Activated CD4-positive, alpha-beta T cell treated with anti-CD3 and anti-CD28 coated beads, Interleukin-2, amount 50 U/mL, for 1 hour (primary cell): ENCODE measurements at regions not wholly inside any gene's neighbourhood (a gene's known extent, or its start where the extent isn't known, plus 50 kb on each side); places are given as distances from the start of the nearest gene placed in this dataset.
"Not testable (repeated sequence)": the region's sequence is repeated elsewhere in the genome, so short reads cannot be mapped to it uniquely, and the experiment has no call there.

Experiments used
- DNase-seq: peaks from one replicate; pipeline ENCODE4 v3.0.0-alpha.2; 2020

- DNase-seq, result not testable (repeated sequence)
Measured at GRCh38 chr9:42239445-42240260, 56.2 kb downstream of the SPATA31A6 start.

- DNase-seq, result not testable (repeated sequence)
Measured at GRCh38 chr9:42240261-42240579, 56.8 kb downstream of the SPATA31A6 start.

GRCh38 chr9:42243211-42243610 is 59.8 kb downstream of the SPATA31A6 start:
- DNase-seq, result not testable (repeated sequence)

- DNase-seq, result not testable (repeated sequence)
Measured at GRCh38 chr9:42243822-42244221, 60.4 kb downstream of the SPATA31A6 start.

GRCh38 chr9:42268729-42269128 is 85.3 kb downstream of the SPATA31A6 start:
- DNase-seq, result not testable (repeated sequence)

- DNase-seq, result not testable (repeated sequence)
Measured at GRCh38 chr9:42269171-42269570, 85.7 kb downstream of the SPATA31A6 start.

- DNase-seq, result not testable (repeated sequence)
Measured at GRCh38 chr9:42273191-42273590, 89.7 kb downstream of the SPATA31A6 start.

GRCh38 chr9:42275141-42275540 is 91.7 kb downstream of the SPATA31A6 start:
- DNase-seq, result no peak

- not testable (repeated sequence) for DNase-seq
Measured at GRCh38 chr9:42282531-42283178, 99.2 kb downstream of the SPATA31A6 start.

GRCh38 chr9:42283179-42283543 is 99.7 kb downstream of the SPATA31A6 start:
- not testable (repeated sequence) for DNase-seq

- not testable (repeated sequence) for DNase-seq
Measured at GRCh38 chr9:42286145-42286845, 102.8 kb downstream of the SPATA31A6 start.

GRCh38 chr9:42288002-42288864 is 104.8 kb downstream of the SPATA31A6 start:
- not testable (repeated sequence) for DNase-seq

GRCh38 chr9:42288865-42289229 is 105.4 kb downstream of the SPATA31A6 start:
- DNase-seq, result not testable (repeated sequence)

- DNase-seq, result not testable (repeated sequence)
Measured at GRCh38 chr9:42300124-42300523, 116.7 kb downstream of the SPATA31A6 start.

- DNase-seq, result not testable (repeated sequence)
Measured at GRCh38 chr9:42306625-42307024, 123.2 kb downstream of the SPATA31A6 start.

- DNase-seq, result not testable (repeated sequence)
Measured at GRCh38 chr9:42307449-42307848, 124.0 kb downstream of the SPATA31A6 start.

- not testable (repeated sequence) for DNase-seq
Measured at GRCh38 chr9:42310972-42311371, 127.5 kb downstream of the SPATA31A6 start.

- not testable (repeated sequence) for DNase-seq
Measured at GRCh38 chr9:42316026-42316425, 132.6 kb downstream of the SPATA31A6 start.

- not testable (repeated sequence) for DNase-seq
Measured at GRCh38 chr9:42317677-42318076, 134.2 kb downstream of the SPATA31A6 start.

GRCh38 chr9:42323084-42323809 is 139.8 kb downstream of the SPATA31A6 start:
- not testable (repeated sequence) for DNase-seq

- not testable (repeated sequence) for DNase-seq
Measured at GRCh38 chr9:42325142-42325541, 141.7 kb downstream of the SPATA31A6 start.

- not testable (repeated sequence) for DNase-seq
Measured at GRCh38 chr9:42325561-42325960, 142.1 kb downstream of the SPATA31A6 start.
